ENCODE measurements at regions not wholly inside any gene's neighbourhood (a gene's known extent, or its start where the extent isn't known, plus 50 kb on each side); places are given as distances from the start of the nearest gene placed in this dataset.
"Not testable (repeated sequence)": the region's sequence is repeated elsewhere in the genome, so short reads cannot be mapped to it uniquely, and the experiment has no call there.

DNA sequence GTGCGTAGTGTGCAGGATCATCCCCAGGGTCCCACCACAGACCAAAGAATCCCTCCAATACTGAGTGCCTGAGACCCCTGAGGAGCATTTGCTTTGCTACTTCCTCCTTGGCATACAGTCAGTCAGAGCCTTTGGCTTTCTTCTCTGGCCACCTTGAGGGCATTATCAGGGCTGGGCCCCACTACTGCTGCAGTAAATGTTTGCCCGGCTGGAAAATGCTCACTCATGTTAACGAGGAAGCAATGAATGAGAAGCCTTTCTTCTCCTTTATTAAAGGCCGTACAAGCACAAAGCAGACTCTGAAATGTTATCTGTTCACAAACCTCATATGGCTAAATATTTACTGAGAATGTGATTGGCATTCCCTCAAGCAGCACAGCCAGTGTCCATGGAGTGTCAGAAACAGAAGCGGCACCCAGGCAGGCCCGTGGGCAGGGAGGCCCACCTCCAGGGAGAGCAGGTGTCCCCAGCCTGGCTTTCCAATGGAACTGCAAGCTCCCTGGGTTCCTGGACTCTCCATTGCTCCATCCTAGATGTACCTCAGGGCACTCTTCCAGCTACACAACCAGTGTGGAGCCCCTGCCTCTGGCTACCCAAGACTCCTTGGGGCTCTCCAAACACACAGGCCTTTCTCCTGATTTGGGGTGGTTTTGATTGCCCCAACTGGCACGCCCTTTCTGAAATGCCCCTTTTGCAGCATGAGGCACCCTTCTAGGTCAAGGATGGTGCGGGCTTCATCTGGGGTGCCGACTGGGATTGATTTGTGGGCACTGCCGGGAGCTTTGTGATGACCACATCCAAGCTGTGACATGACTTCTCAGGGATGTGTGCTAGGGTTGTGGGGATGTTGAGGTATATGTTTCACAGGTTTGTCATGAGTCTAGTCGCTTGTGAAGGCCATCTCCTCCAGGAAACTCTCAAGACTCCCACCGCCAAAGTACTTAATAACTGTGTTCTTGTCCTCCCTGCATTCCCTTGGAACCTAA, 195.6 kb downstream of the FAM43A start:
- DNase-seq (ENCODE audit: low read depth), result no peak

DNA sequence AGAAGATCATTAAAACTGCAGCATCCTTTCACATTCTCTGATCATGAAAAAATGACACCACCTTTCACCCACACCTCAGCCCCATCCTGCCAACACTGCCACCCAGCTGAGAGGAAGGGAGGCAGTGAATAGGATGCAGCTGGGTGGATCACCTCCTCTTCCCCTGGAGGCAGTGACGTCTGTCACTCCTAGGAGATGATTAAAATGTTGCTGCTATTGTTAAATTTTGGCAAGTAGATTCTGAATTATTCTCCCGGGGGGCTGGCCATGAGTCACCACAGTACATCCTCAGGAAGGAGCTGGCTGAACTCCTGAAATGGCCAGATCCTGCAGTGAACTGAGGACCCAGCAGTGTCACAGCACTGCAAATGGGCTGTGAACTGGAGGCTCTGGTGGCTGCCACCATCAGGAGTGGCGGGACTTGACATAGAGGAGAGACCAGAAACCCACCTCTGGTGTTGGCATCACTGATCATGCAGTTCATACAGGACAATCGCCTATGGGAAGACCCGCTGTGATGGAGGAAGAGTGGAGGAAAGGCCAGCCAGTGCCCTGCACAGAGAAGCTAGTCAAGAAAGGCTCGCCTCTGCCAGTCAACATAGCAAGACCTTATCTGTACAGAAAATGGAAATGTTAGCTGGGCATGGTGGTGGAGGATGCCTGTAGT, 199.1 kb downstream of the FAM43A start:
- DNase-seq (ENCODE audit: low read depth), result no peak

DNA sequence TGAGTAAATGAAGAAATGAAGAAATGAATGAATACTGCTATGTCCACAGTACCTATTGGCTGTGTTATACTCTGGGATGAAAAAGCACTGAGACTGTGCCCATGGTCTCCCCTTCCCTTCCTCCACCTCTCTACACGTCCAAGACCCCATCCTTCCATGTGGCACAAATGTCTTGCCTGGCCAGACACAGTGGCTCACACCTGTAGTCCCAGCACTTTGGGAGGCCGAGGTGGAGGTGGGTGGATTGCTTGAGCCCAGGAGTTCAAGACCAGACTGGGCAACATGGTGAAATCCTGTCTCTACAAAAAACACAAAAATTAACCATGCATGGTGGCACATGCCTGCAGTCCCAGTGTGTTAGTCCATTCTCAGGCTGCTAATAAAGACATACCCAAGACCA, 200.1 kb downstream of the FAM43A start:
- no peak for DNase-seq (ENCODE audit: low read depth)

DNA sequence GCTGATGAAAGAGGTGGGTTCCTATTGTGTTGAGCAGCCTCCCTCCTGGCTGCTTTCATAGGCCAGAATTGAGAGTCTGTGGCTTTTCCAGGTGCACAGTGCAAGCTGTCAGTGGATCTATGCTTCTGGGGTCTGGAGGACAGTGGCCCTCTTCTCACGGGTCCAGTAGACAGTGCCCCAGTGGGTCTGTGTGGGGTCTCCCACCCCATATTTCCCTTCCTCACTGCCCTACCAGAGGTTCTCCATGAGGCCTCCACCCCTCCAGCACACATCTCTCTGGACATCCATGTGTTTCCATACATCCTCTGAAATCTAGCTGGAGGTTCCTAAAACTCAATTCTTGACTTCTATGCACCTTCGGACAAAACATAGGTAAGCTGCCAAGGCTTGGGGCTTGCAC, 201.2 kb downstream of the FAM43A start:
- no peak for DNase-seq (ENCODE audit: low read depth)

DNA sequence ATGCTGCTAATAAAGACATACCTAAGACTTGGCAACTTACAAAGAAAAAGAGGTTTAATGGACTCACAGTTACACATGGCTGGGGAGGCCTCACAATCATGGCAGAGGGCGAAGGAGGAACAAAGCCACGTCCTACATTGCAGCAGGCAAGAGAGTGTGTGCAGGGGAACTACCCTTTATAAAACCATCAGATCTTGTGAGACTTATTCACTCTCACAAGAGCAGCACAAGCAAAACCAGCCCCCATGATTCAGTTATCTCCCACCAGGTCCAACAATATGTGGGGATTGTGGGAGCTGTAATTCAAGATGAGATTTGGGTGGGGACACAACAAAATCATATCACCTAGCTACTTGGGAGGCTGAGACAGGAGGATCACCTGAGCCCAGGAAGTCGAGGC, 202.4 kb downstream of the FAM43A start:
- DNase-seq (ENCODE audit: low read depth), result not testable (repeated sequence)

DNA sequence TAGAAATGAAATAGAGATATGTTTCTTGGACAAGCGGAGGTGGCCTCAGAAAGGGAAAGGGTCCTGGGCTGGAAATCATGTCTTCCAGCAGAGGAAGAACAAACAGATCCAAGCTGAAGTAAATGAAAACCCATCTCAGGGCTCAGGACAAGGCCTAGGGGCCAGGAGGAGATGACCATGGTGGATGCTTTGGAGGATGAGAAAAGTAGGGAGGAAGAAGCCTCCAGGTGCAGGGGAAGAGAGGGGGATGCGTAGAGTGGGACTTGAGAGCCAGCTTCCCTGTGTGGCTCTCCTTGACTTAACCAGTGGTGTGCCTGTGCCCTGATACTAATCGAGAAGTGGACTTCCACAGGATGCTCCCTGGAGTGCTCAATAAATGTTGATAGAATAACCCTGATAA, 203.2 kb downstream of the FAM43A start:
- DNase-seq (ENCODE audit: low read depth), result no peak

DNA sequence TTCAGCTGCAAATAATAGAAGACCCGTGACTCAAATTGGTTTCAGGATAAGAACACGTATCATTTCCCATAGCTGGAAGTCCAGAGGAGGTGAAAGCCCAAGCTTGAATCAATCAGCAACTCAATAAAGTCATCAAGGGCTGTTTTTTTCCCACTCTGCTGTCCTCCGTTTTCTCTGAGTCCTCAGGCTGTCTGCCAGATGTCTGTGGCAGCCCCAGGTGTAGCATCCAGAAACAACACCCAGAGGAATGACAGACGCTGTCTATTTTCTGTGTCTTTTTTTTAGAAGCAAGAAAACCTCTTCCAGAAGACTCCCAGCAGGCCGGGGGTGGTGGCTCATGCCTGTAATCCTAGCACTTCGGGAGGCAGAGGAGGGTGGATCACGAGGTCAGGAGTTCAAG, 204.4 kb downstream of the FAM43A start:
- no peak for DNase-seq (ENCODE audit: low read depth)

DNA sequence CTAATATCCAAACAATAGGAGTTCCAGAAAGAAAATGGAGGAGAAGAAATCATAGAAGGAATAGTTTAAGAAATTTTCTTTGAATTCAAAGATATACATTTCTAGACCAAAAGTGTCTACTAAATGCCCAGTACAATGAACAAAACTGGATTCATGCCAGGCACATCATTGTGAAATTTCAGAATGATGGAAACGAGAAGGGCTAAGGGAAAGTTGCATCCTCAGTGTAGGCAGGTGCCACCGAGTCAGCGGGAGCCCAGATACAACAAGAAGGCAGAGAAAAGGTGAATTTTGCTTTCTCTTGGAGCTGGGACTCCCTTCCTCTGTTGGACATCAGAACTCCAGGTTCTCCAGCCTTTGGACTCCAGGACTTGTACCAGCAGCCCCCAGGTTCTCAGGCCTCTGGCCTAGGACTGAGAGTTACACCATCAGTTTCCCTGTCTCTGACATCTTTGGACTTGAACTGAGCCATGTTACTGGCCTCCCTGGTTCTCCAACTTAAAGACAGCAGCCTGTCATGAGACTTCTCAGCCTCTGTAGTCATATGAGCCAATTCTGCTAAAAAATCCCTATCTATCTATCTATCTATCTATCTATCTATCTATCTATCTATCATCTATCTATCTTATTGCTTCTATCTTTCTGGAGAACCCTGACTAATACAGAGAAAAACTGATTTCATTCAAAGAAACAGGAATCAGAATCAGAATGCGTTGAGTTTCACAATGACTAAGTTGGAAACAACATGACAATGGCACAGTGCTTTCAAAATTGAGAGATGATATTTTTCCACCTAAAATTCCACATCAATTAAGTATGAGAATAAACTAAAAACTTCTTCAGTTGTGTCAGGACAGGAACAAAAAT, 207.7 kb downstream of the FAM43A start:
- no peak for DNase-seq (ENCODE audit: low read depth)

DNA sequence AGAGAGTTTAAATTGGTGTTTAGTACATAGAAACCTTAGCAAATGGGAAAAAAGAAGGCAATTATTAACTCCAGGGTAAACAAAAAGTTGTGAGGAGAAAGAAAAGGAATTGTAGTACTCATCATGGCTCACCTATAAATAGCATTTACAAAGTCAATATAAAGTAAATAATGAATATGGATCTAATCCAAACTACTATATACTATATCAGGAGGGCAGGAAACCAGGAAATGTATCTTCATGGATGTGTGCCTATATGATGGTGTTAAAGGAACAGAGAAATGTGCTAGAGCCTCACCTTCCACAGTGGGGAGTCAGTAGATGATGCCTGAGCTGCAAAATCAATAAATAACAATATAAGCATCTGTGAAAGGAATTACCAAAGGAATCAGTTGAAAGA, 208.9 kb downstream of the FAM43A start:
- DNase-seq (ENCODE audit: low read depth), result no peak

DNA sequence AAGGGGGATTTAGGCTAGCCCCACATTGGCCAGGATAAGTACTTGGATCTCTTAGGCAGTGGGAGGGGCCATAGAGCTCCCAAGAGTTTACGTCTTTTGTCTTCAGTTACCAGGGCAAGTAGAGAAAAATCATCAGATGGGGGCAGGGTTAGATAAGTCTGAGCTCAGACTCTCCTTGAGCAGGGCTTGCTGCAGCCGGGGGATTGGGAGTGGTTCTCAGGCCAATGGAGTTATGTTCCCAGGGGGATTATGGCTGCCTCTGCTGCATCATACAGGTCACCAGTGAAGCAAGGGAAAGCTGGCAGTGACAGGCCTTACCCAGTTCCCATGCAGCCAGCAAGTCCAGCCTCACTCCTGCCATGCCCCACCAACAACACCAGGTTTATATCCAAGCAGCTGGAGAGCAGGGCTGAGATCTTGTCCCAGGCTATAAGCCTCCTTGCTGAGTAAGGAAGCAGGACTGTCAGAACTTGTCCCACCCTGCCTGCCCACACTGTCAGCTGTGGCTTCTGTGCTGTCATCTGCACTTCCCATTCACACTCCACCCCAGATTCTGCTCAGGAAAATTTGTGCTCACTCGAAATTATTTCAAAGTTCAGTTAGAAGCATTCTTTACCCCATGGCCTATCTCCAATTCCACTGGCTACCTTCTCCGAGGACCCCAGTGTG, 215.3 kb downstream of the FAM43A start:
- DNase-seq (ENCODE audit: low read depth), result no peak

DNA sequence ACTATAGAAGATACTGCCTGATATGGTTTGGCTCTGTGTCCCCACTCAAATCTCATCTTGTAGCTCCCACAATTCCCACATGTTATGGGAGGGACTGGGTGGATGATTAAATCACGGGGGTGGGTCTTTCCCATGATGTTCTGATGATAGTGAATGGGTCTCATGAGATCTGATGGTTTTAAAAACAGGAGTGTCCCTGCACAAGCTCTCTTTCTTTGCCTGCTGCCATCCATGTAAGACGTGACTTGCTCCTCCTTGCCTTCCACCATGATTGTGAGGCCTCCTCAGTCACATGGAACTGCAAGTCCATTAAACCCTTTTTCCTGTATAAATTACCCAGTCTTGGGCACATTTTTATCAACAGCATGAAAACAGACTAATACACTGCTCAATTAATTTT, 217.8 kb downstream of the FAM43A start:
- not testable (repeated sequence) for DNase-seq (ENCODE audit: low read depth)

DNA sequence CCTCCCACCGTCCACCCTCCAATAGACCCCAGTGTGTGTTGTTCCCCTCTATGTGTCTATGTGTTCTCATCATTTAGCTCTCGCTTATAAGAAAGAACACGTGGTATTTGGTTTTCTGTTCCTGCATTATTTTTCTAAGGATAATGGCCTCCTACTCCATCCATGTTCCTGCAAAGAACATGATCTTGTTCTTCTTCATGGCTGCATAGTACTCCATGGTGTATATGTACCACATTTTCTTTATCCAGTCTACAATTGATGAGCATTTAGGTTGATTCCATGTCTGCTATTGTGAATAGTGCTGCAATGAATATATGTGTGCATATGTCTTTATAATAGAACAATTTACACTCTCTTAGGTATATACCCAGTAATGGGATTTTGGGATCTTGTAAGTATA, 219.3 kb downstream of the FAM43A start:
- not testable (repeated sequence) for DNase-seq (ENCODE audit: low read depth)

DNA sequence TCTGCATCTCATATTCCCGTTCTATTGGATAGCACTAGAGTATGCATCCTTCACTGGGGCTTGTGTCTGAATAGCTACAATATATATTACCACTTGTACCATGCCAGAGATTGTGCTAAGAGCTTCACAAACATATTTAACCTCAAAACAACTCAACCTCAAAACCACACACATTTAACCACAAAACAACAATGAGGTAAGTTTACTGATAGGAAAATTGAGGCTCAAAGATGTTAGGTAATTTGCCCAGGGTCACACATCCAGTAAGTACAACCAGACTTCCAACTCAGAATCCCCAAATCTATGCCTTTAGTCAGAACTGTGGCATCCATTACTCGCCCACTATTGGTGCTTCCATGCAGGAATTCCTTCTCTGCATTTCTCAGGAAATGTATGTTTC, 220.0 kb downstream of the FAM43A start:
- DNase-seq (ENCODE audit: low read depth), result no peak

DNA sequence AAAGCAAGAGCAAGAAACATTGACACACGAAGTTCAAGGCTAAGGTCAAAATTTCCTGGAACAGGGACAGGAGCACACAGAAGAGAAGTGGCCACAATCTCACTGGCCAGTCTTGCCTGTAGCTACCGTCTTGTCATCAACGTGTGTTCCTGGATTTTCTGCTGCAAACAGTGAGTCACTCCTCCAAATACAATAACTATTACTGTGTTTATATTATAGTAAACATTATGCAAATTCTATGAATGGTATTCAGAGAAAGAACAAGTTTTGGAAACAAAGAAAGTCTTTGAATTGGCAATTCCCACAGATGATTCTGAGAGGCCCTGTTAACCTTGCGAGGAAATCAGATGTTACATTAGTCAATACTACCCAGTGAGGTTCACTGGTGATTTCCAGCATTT, 220.5 kb downstream of the FAM43A start:
- DNase-seq (ENCODE audit: low read depth), result no peak

DNA sequence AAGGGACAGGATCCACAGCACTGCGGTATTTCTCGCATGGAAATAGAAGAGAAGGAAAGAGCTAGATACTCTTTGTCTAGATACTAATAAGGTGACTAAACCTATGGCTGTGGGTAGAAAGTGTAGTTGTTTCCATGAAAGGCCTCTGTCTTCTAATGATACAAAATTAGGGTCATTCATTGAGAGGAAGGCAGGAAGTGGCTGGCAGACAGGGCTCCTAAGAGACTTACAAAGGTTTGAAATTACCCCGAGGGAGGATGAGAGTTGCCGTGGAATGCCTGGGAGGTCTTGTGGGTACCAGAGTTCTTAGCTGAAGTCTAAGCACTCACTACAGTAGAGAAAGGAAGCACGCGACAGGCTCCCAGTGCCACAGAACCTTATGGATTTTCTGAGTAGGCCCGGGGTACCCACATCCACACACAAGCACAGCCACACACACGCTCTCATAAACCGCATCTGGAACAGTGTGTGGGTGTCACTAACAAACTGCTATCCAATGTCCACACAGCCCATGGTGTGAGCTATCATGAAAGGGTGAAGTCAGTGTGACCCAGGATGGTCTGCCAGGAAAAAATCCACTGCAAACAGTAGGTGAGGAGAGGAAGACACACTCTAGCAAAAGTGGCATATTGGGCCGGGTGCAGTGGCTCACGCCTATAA, 221.4 kb downstream of the FAM43A start:
- DNase-seq (ENCODE audit: low read depth), result no peak

DNA sequence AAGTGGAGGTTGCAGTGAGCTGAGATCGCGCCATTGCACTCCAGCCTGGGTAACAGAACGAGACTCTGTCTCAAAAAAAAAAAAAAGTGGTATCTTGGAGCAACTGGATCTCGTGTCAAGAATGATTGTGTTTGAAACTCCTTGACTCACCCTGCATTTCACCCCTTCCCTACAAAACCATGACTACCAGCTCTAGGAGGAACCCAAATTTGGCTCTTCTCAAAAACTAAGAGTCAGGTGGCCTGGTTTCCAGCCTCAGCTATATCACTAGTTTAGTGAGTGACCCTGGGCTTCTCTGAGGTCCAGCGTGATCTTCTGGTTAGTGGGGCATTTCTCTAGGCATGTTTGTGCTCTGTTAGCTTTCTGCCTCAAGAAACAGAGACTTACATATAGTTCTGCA, 222.1 kb downstream of the FAM43A start:
- DNase-seq (ENCODE audit: low read depth), result no peak

DNA sequence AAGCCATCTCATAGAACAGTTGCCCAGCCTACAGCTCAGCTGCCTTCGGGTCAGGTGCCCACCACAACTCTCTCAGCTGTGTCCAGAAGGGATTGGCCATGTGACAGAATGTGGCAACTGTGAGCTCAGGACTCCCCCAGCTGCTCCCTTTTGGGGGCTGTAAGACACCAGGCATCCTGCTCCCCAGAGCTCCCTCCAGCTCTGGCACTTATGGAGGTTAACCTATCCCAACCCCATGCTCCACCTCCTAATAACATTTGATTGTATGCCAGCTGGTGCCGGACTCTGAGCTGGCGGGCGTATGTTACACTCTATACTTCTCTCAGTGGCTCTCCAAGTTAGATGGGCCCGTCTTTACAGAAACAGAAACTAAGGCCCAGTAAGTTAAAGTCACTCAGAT, 222.8 kb downstream of the FAM43A start:
- no peak for DNase-seq (ENCODE audit: low read depth)

DNA sequence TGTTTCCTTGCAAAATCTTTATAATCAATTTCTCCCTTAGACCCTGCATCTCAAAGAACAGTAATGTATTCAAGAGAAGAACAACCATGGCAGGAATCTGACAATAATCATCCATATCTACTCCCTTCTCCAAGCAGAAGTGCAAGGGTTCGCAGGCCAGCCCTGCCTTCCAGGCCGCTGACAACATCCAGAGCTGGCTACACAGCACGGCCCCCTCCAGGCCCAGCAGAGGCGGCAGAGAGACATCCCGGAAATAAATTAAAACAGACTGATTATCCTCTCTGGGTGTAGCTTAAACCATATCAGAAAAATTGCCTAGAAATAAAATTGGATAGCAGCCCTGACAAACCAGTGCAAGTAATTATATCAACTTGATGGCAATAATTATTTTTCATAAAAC, 223.3 kb downstream of the FAM43A start:
- DNase-seq (ENCODE audit: low read depth), result no peak

DNA sequence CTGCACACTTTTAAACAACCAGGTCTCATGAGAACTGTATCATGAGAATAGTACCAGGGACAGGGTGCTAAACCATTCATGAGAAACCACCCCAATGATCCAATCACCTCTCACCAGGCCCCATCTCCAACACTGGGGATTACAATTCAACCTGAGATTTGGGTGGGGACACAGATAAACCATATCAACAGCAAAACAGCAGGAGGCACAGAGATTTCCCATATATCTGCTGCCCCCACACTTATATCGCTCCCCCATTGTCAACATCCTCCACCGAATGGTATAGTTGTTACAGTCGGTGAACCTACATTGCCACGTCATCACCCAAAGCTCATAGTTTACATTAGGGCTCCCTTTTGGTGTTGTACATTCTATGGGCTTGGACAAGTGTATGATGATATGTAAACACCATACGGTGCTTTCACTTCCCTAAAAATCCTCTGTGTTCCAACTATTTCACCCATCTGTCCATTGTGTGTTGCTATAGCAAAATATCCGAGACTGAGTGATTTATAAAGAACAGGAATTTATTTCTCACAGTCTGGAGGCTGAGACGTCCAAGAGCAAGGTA, 224.8 kb downstream of the FAM43A start:
- no peak for DNase-seq (ENCODE audit: low read depth)

DNA sequence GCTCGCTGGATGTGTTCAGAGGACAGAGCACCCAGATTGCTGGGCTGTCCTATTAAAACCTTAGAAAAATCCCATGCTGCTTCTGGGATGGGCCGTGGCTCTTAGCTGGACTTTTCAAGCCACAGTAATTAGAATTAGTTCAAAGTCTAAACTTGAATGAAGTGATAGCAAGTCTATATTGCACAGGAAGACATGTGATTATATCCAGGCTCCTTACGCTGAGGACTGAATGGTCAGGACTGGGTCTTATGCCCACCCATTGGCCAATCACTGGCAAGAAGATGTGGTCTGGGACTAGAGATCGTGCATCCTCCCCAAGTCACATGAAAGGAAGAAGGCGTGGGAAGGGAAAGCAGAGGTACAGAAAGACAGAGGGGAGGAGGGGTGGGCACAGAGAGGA, 227.6 kb downstream of the FAM43A start:
- DNase-seq (ENCODE audit: low read depth), result no peak

DNA sequence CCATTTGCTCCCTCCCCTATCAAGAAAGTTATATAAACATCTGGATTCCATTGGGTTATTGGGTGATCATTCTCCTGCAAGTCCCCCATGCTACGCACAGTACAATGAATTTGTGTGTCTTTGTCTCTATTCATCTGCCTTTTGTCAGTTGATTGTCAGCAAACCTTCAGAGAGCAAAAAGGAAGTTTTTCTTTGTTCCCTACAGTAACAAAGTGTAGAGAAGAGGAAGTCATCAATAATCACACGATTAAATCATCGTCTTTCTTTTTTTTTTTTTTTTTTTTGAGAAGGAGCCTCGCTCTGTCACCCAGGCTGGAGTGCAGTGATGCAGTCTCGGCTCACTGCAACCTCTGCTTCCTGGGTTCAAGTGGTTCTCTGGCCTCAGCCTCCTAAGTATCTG, 239.2 kb downstream of the FAM43A start:
- DNase-seq (ENCODE audit: low read depth), result not testable (repeated sequence)
